ENCODE measurements at regions not wholly inside any gene's neighbourhood (a gene's known extent, or its start where the extent isn't known, plus 50 kb on each side); places are given as distances from the start of the nearest gene placed in this dataset.

GRCh38 chr4:59565836-59566235, 1634.3 kb upstream of the ADGRL3 start:
- Histone ChIP-seq H3K4me2 (ENCODE audit: low read depth, low read length, poor library complexity, severe bottlenecking) (no peak overlapping the region), H3K9me2 (replicated peaks; ENCODE audit: insufficient read depth, low read length) (no peaks in the 10 kb centered on the region), H2AFZ (ENCODE audit: low read length) (no peak overlapping the region), H3K79me2 (ENCODE audit: low read length) (no peaks in the 10 kb centered on the region), H3K4me3 (ENCODE audit: low read length) (no peak overlapping the region), H4K20me1 (ENCODE audit: insufficient read depth, low read depth, low read length) (no peaks in the 10 kb centered on the region), H3K4me1 (ENCODE audit: low read length) (no peaks in the 10 kb centered on the region), H3K9ac (ENCODE audit: low read length) (no peak overlapping the region), H3K9me3 (ENCODE audit: low read length) (peaks cover 27% of the 10 kb centered on the region), H3K36me3 (ENCODE audit: insufficient read depth, low read length) (no peaks in the 10 kb centered on the region), H3K27me3 (ENCODE audit: low read length) (no peaks in the 10 kb centered on the region), H3K27ac (ENCODE audit: low read length) (no peak overlapping the region)
- no peak for DNase-seq

GRCh38 chr4:59570860-59571476, 1629.2 kb upstream of the ADGRL3 start:
- H2AFZ ChIP-seq (ENCODE audit: low read length): no peak overlapping the region
- no peak overlapping the region for H3K9ac ChIP-seq (ENCODE audit: low read length)
- H3K9me2 ChIP-seq (replicated peaks; ENCODE audit: insufficient read depth, low read length): no peaks in the 10 kb centered on the region
- H4K20me1 ChIP-seq (ENCODE audit: insufficient read depth, low read depth, low read length): no peaks in the 10 kb centered on the region
- H3K27ac ChIP-seq (ENCODE audit: low read length): no peak overlapping the region
- peaks cover 17% of the 10 kb centered on the region for H3K9me3 ChIP-seq (ENCODE audit: low read length)
- no peak overlapping the region for H3K4me2 ChIP-seq (ENCODE audit: low read depth, low read length, poor library complexity, severe bottlenecking)
- H3K4me1 ChIP-seq (ENCODE audit: low read length): no peaks in the 10 kb centered on the region
- no peak for DNase-seq
- H3K36me3 ChIP-seq (ENCODE audit: insufficient read depth, low read length): no peaks in the 10 kb centered on the region
- no peak overlapping the region for H3K4me3 ChIP-seq (ENCODE audit: low read length)
- no peaks in the 10 kb centered on the region for H3K27me3 ChIP-seq (ENCODE audit: low read length)
- no peaks in the 10 kb centered on the region for H3K79me2 ChIP-seq (ENCODE audit: low read length)

GRCh38 chr4:59571805-59572430, 1628.2 kb upstream of the ADGRL3 start:
- Histone ChIP-seq H4K20me1 (ENCODE audit: insufficient read depth, low read depth, low read length) (no peaks in the 10 kb centered on the region), H3K4me2 (ENCODE audit: low read depth, low read length, poor library complexity, severe bottlenecking) (no peak overlapping the region), H3K27me3 (ENCODE audit: low read length) (no peaks in the 10 kb centered on the region), H3K36me3 (ENCODE audit: insufficient read depth, low read length) (no peaks in the 10 kb centered on the region), H3K79me2 (ENCODE audit: low read length) (no peaks in the 10 kb centered on the region), H2AFZ (ENCODE audit: low read length) (no peak overlapping the region), H3K9me3 (ENCODE audit: low read length) (peaks cover 14% of the 10 kb centered on the region), H3K4me1 (ENCODE audit: low read length) (no peaks in the 10 kb centered on the region), H3K4me3 (ENCODE audit: low read length) (no peak overlapping the region), H3K9me2 (replicated peaks; ENCODE audit: insufficient read depth, low read length) (no peaks in the 10 kb centered on the region), H3K9ac (ENCODE audit: low read length) (no peak overlapping the region), H3K27ac (ENCODE audit: low read length) (no peak overlapping the region)
- no peak for DNase-seq

- Histone ChIP-seq H3K27me3 (ENCODE audit: low read length) (no peaks in the 10 kb centered on the region), H3K4me3 (ENCODE audit: low read length) (no peak overlapping the region), H2AFZ (ENCODE audit: low read length) (no peak overlapping the region), H3K9me2 (replicated peaks; ENCODE audit: insufficient read depth, low read length) (no peaks in the 10 kb centered on the region), H3K4me2 (ENCODE audit: low read depth, low read length, poor library complexity, severe bottlenecking) (no peak overlapping the region), H3K9me3 (ENCODE audit: low read length) (peaks cover 6% of the 10 kb centered on the region), H3K27ac (ENCODE audit: low read length) (no peak overlapping the region), H3K9ac (ENCODE audit: low read length) (no peak overlapping the region), H3K4me1 (ENCODE audit: low read length) (no peaks in the 10 kb centered on the region), H3K79me2 (ENCODE audit: low read length) (no peaks in the 10 kb centered on the region), H3K36me3 (ENCODE audit: insufficient read depth, low read length) (no peaks in the 10 kb centered on the region), H4K20me1 (ENCODE audit: insufficient read depth, low read depth, low read length) (no peaks in the 10 kb centered on the region)
- DNase-seq: no peak
Measured at GRCh38 chr4:59583845-59584568, 1616.1 kb upstream of the ADGRL3 start.

- no peaks in the 10 kb centered on the region for H3K9me2 ChIP-seq (replicated peaks; ENCODE audit: insufficient read depth, low read length)
- no peaks in the 10 kb centered on the region for H3K79me2 ChIP-seq (ENCODE audit: low read length)
- H4K20me1 ChIP-seq (ENCODE audit: insufficient read depth, low read depth, low read length): no peaks in the 10 kb centered on the region
- no peak overlapping the region for H3K9ac ChIP-seq (ENCODE audit: low read length)
- H2AFZ ChIP-seq (ENCODE audit: low read length): no peak overlapping the region
- H3K27me3 ChIP-seq (ENCODE audit: low read length): no peaks in the 10 kb centered on the region
- no peaks in the 10 kb centered on the region for H3K4me1 ChIP-seq (ENCODE audit: low read length)
- H3K9me3 ChIP-seq (ENCODE audit: low read length): peaks cover 33% of the 10 kb centered on the region
- no peak overlapping the region for H3K27ac ChIP-seq (ENCODE audit: low read length)
- H3K4me3 ChIP-seq (ENCODE audit: low read length): no peak overlapping the region
- no peak overlapping the region for H3K4me2 ChIP-seq (ENCODE audit: low read depth, low read length, poor library complexity, severe bottlenecking)
- no peak for DNase-seq
- no peaks in the 10 kb centered on the region for H3K36me3 ChIP-seq (ENCODE audit: insufficient read depth, low read length)
Measured at GRCh38 chr4:59597536-59598329, 1602.4 kb upstream of the ADGRL3 start.

GRCh38 chr4:59598330-59598618, 1601.9 kb upstream of the ADGRL3 start:
- Histone ChIP-seq H3K9me3 (ENCODE audit: low read length) (peaks cover 33% of the 10 kb centered on the region), H2AFZ (ENCODE audit: low read length) (no peak overlapping the region), H4K20me1 (ENCODE audit: insufficient read depth, low read depth, low read length) (no peaks in the 10 kb centered on the region), H3K4me3 (ENCODE audit: low read length) (no peak overlapping the region), H3K9me2 (replicated peaks; ENCODE audit: insufficient read depth, low read length) (no peaks in the 10 kb centered on the region), H3K27me3 (ENCODE audit: low read length) (no peaks in the 10 kb centered on the region), H3K36me3 (ENCODE audit: insufficient read depth, low read length) (no peaks in the 10 kb centered on the region), H3K27ac (ENCODE audit: low read length) (no peak overlapping the region), H3K79me2 (ENCODE audit: low read length) (no peaks in the 10 kb centered on the region), H3K9ac (ENCODE audit: low read length) (no peak overlapping the region), H3K4me2 (ENCODE audit: low read depth, low read length, poor library complexity, severe bottlenecking) (no peak overlapping the region), H3K4me1 (ENCODE audit: low read length) (no peaks in the 10 kb centered on the region)
- no peak for DNase-seq

- Histone ChIP-seq H3K79me2 (ENCODE audit: low read length) (no peaks in the 10 kb centered on the region), H3K9me2 (replicated peaks; ENCODE audit: insufficient read depth, low read length) (no peaks in the 10 kb centered on the region), H3K9ac (ENCODE audit: low read length) (no peak overlapping the region), H3K4me3 (ENCODE audit: low read length) (no peak overlapping the region), H3K4me2 (ENCODE audit: low read depth, low read length, poor library complexity, severe bottlenecking) (no peak overlapping the region), H4K20me1 (ENCODE audit: insufficient read depth, low read depth, low read length) (no peaks in the 10 kb centered on the region), H3K36me3 (ENCODE audit: insufficient read depth, low read length) (no peaks in the 10 kb centered on the region), H3K4me1 (ENCODE audit: low read length) (no peaks in the 10 kb centered on the region), H3K27ac (ENCODE audit: low read length) (no peak overlapping the region), H3K27me3 (ENCODE audit: low read length) (no peaks in the 10 kb centered on the region), H3K9me3 (ENCODE audit: low read length) (peaks cover 25% of the 10 kb centered on the region), H2AFZ (ENCODE audit: low read length) (no peak overlapping the region)
- no peak for DNase-seq
Measured at GRCh38 chr4:59608466-59608865, 1591.7 kb upstream of the ADGRL3 start.

- no peak for DNase-seq
- H3K27ac ChIP-seq (ENCODE audit: low read length): no peak overlapping the region
- H3K36me3 ChIP-seq (ENCODE audit: insufficient read depth, low read length): no peaks in the 10 kb centered on the region
- no peaks in the 10 kb centered on the region for H4K20me1 ChIP-seq (ENCODE audit: insufficient read depth, low read depth, low read length)
- no peaks in the 10 kb centered on the region for H3K79me2 ChIP-seq (ENCODE audit: low read length)
- peaks cover 24% of the 10 kb centered on the region for H3K9me3 ChIP-seq (ENCODE audit: low read length)
- H3K4me1 ChIP-seq (ENCODE audit: low read length): no peaks in the 10 kb centered on the region
- H3K4me3 ChIP-seq (ENCODE audit: low read length): no peak overlapping the region
- H3K27me3 ChIP-seq (ENCODE audit: low read length): no peaks in the 10 kb centered on the region
- no peak overlapping the region for H3K4me2 ChIP-seq (ENCODE audit: low read depth, low read length, poor library complexity, severe bottlenecking)
- no peak overlapping the region for H2AFZ ChIP-seq (ENCODE audit: low read length)
- no peaks in the 10 kb centered on the region for H3K9me2 ChIP-seq (replicated peaks; ENCODE audit: insufficient read depth, low read length)
- H3K9ac ChIP-seq (ENCODE audit: low read length): no peak overlapping the region
Measured at GRCh38 chr4:59612235-59612634, 1587.9 kb upstream of the ADGRL3 start.

Data from Karpas-422 (cell line).